HL-60 (cell line): ENCODE measurements at regions not wholly inside any gene's neighbourhood (a gene's known extent, or its start where the extent isn't known, plus 50 kb on each side); places are given as distances from the start of the nearest gene placed in this dataset.

Source experiments
- CTCF ChIP-seq: IDR thresholded peaks from one replicate; pipeline ENCODE4 v1.5.1; 2011; ENCODE audit warnings: low read length, control low read depth, inconsistent platforms; ENCODE audit not compliant: insufficient read depth
- GABPA ChIP-seq: IDR thresholded peaks from 2 replicates; pipeline ENCODE4 v1.6.1; 2012; ENCODE audit warnings: low read depth
- POLR2AphosphoS5 ChIP-seq: IDR thresholded peaks from 2 replicates; pipeline ENCODE4 v1.6.1; 2012; ENCODE audit warnings: low read depth
- REST ChIP-seq: IDR thresholded peaks from 2 replicates; pipeline ENCODE4 v1.6.1; 2012; ENCODE audit warnings: low read depth; ENCODE audit not compliant: insufficient replicate concordance

GRCh38 chr16:76926595-76926994, 264.4 kb upstream of the MON1B start:
- no peak for TF ChIP-seq POLR2AphosphoS5
- no peak for TF ChIP-seq CTCF
- TF ChIP-seq REST = no peak
- no peak for TF ChIP-seq GABPA
